ENCODE measurements at regions not wholly inside any gene's neighbourhood (a gene's known extent, or its start where the extent isn't known, plus 50 kb on each side); places are given as distances from the start of the nearest gene placed in this dataset.

DNA sequence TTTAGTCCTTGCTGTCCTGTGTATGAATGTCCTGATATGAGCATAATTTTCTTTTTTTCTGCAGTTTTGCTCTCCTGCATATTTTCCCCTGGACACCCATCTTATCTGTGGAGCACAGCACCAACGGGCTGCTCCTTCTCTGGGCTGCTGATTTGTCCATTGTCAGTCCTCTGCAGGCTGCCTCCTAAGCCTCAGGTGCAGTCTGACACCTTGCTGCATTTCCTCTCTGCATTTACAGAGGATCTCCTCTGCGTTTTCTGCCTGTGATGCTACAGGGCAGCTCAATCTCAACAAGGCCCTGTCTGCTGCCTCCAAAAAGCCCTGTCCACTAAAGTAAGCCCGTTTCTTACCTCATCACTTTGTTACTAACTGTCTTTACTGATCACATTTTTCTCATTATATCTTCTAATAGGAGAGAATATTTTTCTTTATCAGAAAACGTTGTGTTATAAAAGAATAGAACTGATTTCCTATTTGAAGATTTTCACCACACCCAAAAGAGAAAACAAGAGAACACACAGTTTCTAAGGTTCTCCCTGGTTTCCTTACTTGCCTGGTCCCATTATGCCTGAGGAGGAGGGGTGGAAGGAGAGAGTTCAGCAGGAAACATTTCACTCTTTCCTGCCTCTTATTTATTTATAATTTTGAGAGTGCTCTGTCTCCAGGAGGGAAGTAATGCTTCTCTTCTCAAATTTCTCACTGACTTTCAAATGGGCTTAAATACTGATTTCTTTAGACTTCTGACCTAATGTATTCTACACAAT lies 65.6 kb upstream of the TDRD3 start:
- no peak overlapping the region for H3K4me3 ChIP-seq (ENCODE audit: low read depth, low read length)
- no peak for DNase-seq (ENCODE audit: low read depth)
- TF ChIP-seq, protein P1, sequence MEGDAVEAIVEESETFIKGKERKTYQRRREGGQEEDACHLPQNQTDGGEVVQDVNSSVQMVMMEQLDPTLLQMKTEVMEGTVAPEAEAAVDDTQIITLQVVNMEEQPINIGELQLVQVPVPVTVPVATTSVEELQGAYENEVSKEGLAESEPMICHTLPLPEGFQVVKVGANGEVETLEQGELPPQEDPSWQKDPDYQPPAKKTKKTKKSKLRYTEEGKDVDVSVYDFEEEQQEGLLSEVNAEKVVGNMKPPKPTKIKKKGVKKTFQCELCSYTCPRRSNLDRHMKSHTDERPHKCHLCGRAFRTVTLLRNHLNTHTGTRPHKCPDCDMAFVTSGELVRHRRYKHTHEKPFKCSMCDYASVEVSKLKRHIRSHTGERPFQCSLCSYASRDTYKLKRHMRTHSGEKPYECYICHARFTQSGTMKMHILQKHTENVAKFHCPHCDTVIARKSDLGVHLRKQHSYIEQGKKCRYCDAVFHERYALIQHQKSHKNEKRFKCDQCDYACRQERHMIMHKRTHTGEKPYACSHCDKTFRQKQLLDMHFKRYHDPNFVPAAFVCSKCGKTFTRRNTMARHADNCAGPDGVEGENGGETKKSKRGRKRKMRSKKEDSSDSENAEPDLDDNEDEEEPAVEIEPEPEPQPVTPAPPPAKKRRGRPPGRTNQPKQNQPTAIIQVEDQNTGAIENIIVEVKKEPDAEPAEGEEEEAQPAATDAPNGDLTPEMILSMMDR (IDR thresholded peaks at IDR 0.05; ENCODE audit: control insufficient read depth, extremely low read depth, insufficient read depth) = no peak

DNA sequence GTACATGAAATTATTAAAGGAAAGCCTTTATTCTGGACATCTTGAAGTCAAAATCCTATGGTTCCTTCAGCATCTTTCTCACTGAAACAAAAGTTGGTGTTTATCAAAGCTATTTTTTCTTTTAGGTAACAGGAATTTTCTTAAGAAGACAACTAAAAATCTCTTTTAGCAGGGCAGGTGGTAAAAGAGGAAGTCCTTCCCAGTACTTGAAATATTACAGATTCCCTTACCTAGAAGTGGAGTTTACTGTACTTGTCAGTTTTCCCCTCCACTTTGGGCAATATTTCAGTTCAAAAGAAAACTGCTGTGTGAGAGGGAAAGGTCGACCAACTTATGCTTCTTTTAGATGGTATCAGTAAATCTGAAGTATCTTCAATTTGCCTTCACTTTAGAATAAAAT lies 64.3 kb upstream of the TDRD3 start:
- DNase-seq (ENCODE audit: low read depth) = no peak

DNA sequence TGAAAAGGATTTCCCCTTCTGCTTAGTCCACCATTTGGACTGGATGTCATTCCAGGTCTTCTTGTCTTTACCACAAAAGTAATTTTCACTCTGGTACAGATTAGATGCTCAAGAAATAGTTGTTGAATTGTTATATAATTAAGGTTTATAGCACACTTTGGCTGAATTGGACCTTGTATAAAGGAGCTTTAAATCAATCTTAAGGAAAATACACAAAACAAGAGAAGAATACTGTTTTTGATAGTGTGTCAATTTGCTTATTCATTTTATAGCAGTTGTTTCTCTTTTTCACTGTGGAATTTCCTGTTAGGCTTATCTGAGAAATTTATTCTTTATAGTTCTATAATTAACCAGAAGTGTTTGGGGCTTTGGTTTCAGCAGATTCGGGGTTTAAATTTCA lies 62.7 kb upstream of the TDRD3 start:
- H3K4me3 ChIP-seq (ENCODE audit: low read depth, low read length) = no peak overlapping the region
- no peak for DNase-seq (ENCODE audit: low read depth)
- TF ChIP-seq, protein P1 (IDR thresholded peaks at IDR 0.05; ENCODE audit: control insufficient read depth, extremely low read depth, insufficient read depth) = no peak

More for the DNA sequence above, 64.3 kb upstream of the TDRD3 start:
- no peak overlapping the region for H3K4me3 ChIP-seq (ENCODE audit: low read depth, low read length)
- TF ChIP-seq, protein P1 (IDR thresholded peaks at IDR 0.05; ENCODE audit: control insufficient read depth, extremely low read depth, insufficient read depth) = no peak

DNA sequence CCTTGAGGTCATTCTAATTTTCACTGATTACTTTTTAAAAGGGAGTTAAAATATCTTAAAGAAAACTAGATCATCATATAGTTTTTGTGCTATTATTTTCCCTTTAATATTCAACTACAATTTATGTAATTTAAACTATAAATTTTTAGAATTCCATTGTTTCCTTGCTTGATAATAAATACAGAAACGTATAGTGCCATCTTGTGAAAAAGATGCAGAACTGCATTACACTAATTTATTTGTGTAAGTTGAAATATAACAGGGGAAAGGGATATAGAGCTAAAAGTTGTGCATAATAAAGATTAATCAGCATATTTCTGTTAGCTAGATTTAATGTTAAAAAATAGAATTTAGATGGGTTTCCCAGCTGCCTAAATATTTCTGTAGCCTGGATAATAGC lies 61.5 kb upstream of the TDRD3 start:
- no peak overlapping the region for H3K4me3 ChIP-seq (ENCODE audit: low read depth, low read length)
- DNase-seq (ENCODE audit: low read depth) = no peak
- TF ChIP-seq, protein P1 (IDR thresholded peaks at IDR 0.05; ENCODE audit: control insufficient read depth, extremely low read depth, insufficient read depth) = peak; percentile 61

DNA sequence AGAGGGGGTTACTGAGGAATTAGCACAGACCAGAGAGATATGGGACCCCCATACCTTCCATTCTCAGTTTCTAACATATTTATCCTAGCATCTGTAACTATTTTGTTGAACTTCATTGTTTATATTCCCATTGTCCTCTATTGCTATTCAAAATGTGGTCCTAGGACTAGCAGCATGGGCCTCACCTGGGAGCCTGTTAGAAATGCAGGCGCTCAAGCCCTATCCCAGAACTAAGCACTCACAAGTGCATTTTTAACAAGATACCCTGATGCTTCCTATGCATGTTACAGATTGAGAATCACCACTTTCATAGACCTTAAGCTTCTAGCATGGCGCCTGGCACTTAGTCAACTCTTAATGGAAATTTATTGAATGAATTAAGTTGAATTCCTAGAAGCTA lies 58.3 kb upstream of the TDRD3 start:
- DNase-seq (ENCODE audit: low read depth) = no peak

DNA sequence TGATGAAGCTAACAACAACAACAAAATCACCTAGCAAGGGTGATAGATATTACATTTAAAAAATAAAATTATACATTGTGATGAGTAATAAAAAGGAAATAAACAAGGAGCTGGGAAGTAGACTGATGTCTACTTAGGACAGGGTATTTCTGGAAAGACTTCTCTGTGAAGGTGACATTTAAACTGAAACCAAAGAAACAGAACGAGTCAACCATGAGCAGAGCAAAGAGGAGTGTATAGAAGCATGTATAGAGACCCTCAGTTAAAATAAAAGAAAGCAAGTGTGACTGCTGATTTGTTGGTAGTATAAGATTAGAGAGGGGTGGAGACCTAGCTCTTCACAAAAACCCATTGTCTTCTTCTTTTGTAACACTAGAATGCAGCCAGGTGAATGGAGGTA lies 53.0 kb upstream of the TDRD3 start:
- TF ChIP-seq, protein P1 (IDR thresholded peaks at IDR 0.05; ENCODE audit: control insufficient read depth, extremely low read depth, insufficient read depth) = no peak
- no peak overlapping the region for H3K4me3 ChIP-seq (ENCODE audit: low read depth, low read length)
- DNase-seq (ENCODE audit: low read depth) = no peak

More for the DNA sequence above, 58.3 kb upstream of the TDRD3 start:
- no peak overlapping the region for H3K4me3 ChIP-seq (ENCODE audit: low read depth, low read length)
- TF ChIP-seq, protein P1 (IDR thresholded peaks at IDR 0.05; ENCODE audit: control insufficient read depth, extremely low read depth, insufficient read depth) = no peak

DNA sequence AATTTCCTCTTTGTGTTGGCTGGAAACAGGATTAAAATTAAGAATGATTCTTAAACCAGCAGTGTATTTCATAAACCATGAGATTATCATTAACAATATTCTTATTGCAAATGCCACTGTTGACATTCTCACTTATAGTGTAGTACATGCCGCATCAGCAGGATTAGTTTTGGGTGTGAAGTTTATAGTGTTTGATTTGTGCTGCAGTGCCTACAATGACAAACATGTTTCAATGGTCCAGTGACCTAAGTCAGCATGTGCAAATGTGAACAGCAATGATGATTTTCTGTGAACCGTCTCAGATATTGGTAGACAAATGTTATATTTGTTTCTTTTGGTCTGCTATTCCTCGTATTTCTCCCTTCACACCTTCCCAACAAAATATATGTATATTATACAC lies 49.8 kb upstream of the TDRD3 start:
- peak; percentile 73 for DNase-seq (ENCODE audit: low read depth)
- TF ChIP-seq, protein P1 (IDR thresholded peaks at IDR 0.05; ENCODE audit: control insufficient read depth, extremely low read depth, insufficient read depth) = no peak
- H3K4me3 ChIP-seq (ENCODE audit: low read depth, low read length) = no peak overlapping the region

All from LNCaP clone FGC (cell line).